PC-9 (cell line): ENCODE measurements at regions not wholly inside any gene's neighbourhood (a gene's known extent, or its start where the extent isn't known, plus 50 kb on each side); places are given as distances from the start of the nearest gene placed in this dataset.

ENCODE experiments used
- BruUV-seq: library from RNA; stranded (reverse); fragments of 400-500 nt; replicated peaks from 2 replicates; lab custom pipeline; 2021; lab: Mats Ljungman, UMichigan
- CTCF ChIA-PET: fragments of 300-600 bp; sonication (Branson Sonifier 250); formaldehyde crosslinking; loops from one replicate; lab custom pipeline; 2022; ENCODE audit warnings: antibody characterized with exemption; lab: Charles Lee
- POLR2A ChIA-PET: fragments of 300-600 bp; sonication (Branson Sonifier 250); formaldehyde crosslinking; loops from one replicate; lab custom pipeline; 2022; ENCODE audit warnings: antibody characterized with exemption; ENCODE audit not compliant: unreplicated experiment; lab: Charles Lee
- DNase-seq, 2 experiments: peaks; one replicate each; pipeline versions ENCODE4 v3.0.0 to v3.0.0-alpha.2; 2015 to 2022; ENCODE audit warnings: mixed read lengths in 1 of 2
- H2AFZ ChIP-seq: fragments of 200-600 bp; sonication (generic); 2 replicates; pipeline ENCODE4 v1.8.1; 2017; ENCODE audit warnings: antibody characterized with exemption
- H3F3A ChIP-seq: fragments of 200-600 bp; sonication (generic); 2 replicates; pipeline ENCODE4 v1.8.1; 2017; ENCODE audit warnings: antibody characterized with exemption, mild to moderate bottlenecking, low read depth; ENCODE audit not compliant: insufficient read depth
- H3K27ac ChIP-seq: fragments of 200-600 bp; sonication (generic); 2 replicates; pipeline ENCODE4 v1.6.1; 2016; ENCODE audit warnings: mixed run types
- H3K27me3 ChIP-seq: fragments of 200-600 bp; sonication (generic); 2 replicates; pipeline ENCODE4 v1.6.1; 2016; ENCODE audit warnings: low read depth, mixed run types; ENCODE audit not compliant: insufficient read depth
- H3K36me3 ChIP-seq: fragments of 200-600 bp; sonication (generic); 2 replicates; pipeline ENCODE4 v1.6.1; 2016; ENCODE audit warnings: low read depth, mixed run types
- H3K4me1 ChIP-seq: fragments of 200-600 bp; sonication (generic); replicated peaks from 2 replicates; pipeline ENCODE4 v1.6.1; 2016; ENCODE audit warnings: mixed run types; ENCODE audit not compliant: insufficient read depth
- H3K4me2 ChIP-seq: fragments of 200-600 bp; sonication (generic); 2 replicates; pipeline ENCODE4 v1.6.1; 2017; ENCODE audit warnings: mixed run types
- H3K4me3 ChIP-seq: fragments of 200-600 bp; sonication (generic); 2 replicates; pipeline ENCODE4 v1.6.1; 2016; ENCODE audit warnings: mixed run types
- H3K79me2 ChIP-seq: fragments of 200-600 bp; sonication (generic); 2 replicates; pipeline ENCODE4 v1.6.1; 2017; ENCODE audit warnings: low read depth, mixed run types
- H3K9me2 ChIP-seq: fragments of 200-600 bp; sonication (generic); 2 replicates; pipeline ENCODE4 v1.8.1; 2017; ENCODE audit warnings: mild to moderate bottlenecking; ENCODE audit not compliant: insufficient read depth
- H3K9me3 ChIP-seq: fragments of 200-600 bp; sonication (generic); 2 replicates; pipeline ENCODE4 v1.8.1; 2016; ENCODE audit warnings: low read depth; ENCODE audit not compliant: insufficient read depth
- H4K20me1 ChIP-seq: fragments of 200-600 bp; sonication (generic); 2 replicates; pipeline ENCODE4 v1.8.1; 2017; ENCODE audit not compliant: insufficient read depth
- CTCF ChIP-seq: fragments of 200-600 bp; sonication (generic); conservative IDR thresholded peaks from 2 replicates; pipeline ENCODE4 v1.6.1; 2017; ENCODE audit warnings: mixed run types, antibody characterized with exemption, mild to moderate bottlenecking, moderate library complexity
- EZH2 ChIP-seq: fragments of 200-600 bp; sonication (generic); IDR thresholded peaks from 2 replicates; pipeline ENCODE4 v1.8.0; 2017; ENCODE audit warnings: antibody characterized with exemption, low read depth
- intact Hi-C: fragments of 100-400 bp; cut with micrococcal nuclease; formaldehyde crosslinking; loops from one replicate; pipeline ENCODE4 v1.10.0; 2022; ENCODE audit not compliant: unreplicated experiment

GRCh38 chr6:104130343-104130742 is 729.4 kb downstream of the HACE1 start:
- Histone ChIP-seq H4K20me1 (no peaks in the 10 kb centered on the region), H3K27me3 (no peaks in the 10 kb centered on the region), H3F3A (no peaks in the 10 kb centered on the region), H2AFZ (no peak overlapping the region), H3K4me3 (no peak overlapping the region), H3K27ac (no peak overlapping the region), H3K4me1 (no peaks in the 10 kb centered on the region), H3K36me3 (no peaks in the 10 kb centered on the region), H3K9me2 (no peaks in the 10 kb centered on the region), H3K79me2 (no peaks in the 10 kb centered on the region), H3K4me2 (no peak overlapping the region), H3K9me3 (no peaks in the 10 kb centered on the region)
- ChIA-PET CTCF (no interaction called here), POLR2A (no interaction called here)
- intact Hi-C loops: no loop called here
- no peak for TF ChIP-seq EZH2
- DNase-seq: no peak
- no TSS peak for BruUV-seq

- Histone ChIP-seq H3K4me3 (no peak overlapping the region), H3K27me3 (no peaks in the 10 kb centered on the region), H2AFZ (no peak overlapping the region), H3K9me2 (no peaks in the 10 kb centered on the region; the same call in 1 of the 2 replicates), H4K20me1 (no peaks in the 10 kb centered on the region), H3K4me2 (no peak overlapping the region), H3F3A (no peaks in the 10 kb centered on the region), H3K79me2 (no peaks in the 10 kb centered on the region), H3K4me1 (no peaks in the 10 kb centered on the region), H3K27ac (no peak overlapping the region), H3K36me3 (no peaks in the 10 kb centered on the region), H3K9me3 (no peaks in the 10 kb centered on the region)
- intact Hi-C loops: no loop called here
- ChIA-PET CTCF (no interaction called here), POLR2A (no interaction called here)
- no TSS peak for BruUV-seq
- DNase-seq: no peak
- TF ChIP-seq EZH2: no peak
- no peak for TF ChIP-seq CTCF
Observed at GRCh38 chr6:104126315-104127005, 733.3 kb downstream of the HACE1 start.

GRCh38 chr6:104123227-104123626 is 736.5 kb downstream of the HACE1 start:
- Histone ChIP-seq H3K4me1 (no peaks in the 10 kb centered on the region), H2AFZ (no peak overlapping the region), H3F3A (no peaks in the 10 kb centered on the region), H3K9me2 (no peaks in the 10 kb centered on the region; the same call in 1 of the 2 replicates), H3K36me3 (no peaks in the 10 kb centered on the region), H4K20me1 (no peaks in the 10 kb centered on the region), H3K27ac (no peak overlapping the region), H3K27me3 (no peaks in the 10 kb centered on the region), H3K4me2 (no peak overlapping the region), H3K4me3 (no peak overlapping the region), H3K79me2 (no peaks in the 10 kb centered on the region), H3K9me3 (no peaks in the 10 kb centered on the region)
- POLR2A ChIA-PET: no interaction called here
- CTCF ChIA-PET: no interaction called here
- TF ChIP-seq EZH2: no peak
- TF ChIP-seq CTCF: no peak
- intact Hi-C loops: no loop called here
- BruUV-seq: no TSS peak
- DNase-seq: no peak
